ENCODE measurements at regions not wholly inside any gene's neighbourhood (a gene's known extent, or its start where the extent isn't known, plus 50 kb on each side); places are given as distances from the start of the nearest gene placed in this dataset.

- Mint-ChIP-seq H3K4me3 (no peak overlapping the region), H3K27me3 (peaks cover 4% of the 10 kb centered on the region), H3K36me3 (ENCODE audit: low read depth) (no peaks in the 10 kb centered on the region), H3K4me1 (ENCODE audit: low read depth) (no peaks in the 10 kb centered on the region), H3K9me3 (no peaks in the 10 kb centered on the region), H3K27ac (no peak overlapping the region)
Measured at GRCh38 chr5:6909901-6910300, 196.7 kb downstream of the TENT4A start.

- Mint-ChIP-seq H3K36me3 (ENCODE audit: low read depth) (no peaks in the 10 kb centered on the region), H3K4me3 (no peak overlapping the region), H3K9me3 (no peaks in the 10 kb centered on the region), H3K27ac (no peak overlapping the region), H3K4me1 (ENCODE audit: low read depth) (no peaks in the 10 kb centered on the region), H3K27me3 (peaks cover 7% of the 10 kb centered on the region)
Measured at GRCh38 chr5:6910950-6911349, 197.7 kb downstream of the TENT4A start.

- no peaks in the 10 kb centered on the region for H3K4me1 Mint-ChIP-seq (ENCODE audit: low read depth)
- no peaks in the 10 kb centered on the region for H3K36me3 Mint-ChIP-seq (ENCODE audit: low read depth)
- H3K4me3 Mint-ChIP-seq: no peak overlapping the region
- peaks cover 4% of the 10 kb centered on the region for H3K27me3 Mint-ChIP-seq
- no peaks in the 10 kb centered on the region for H3K9me3 Mint-ChIP-seq
- no peak overlapping the region for H3K27ac Mint-ChIP-seq
Measured at GRCh38 chr5:6914347-6914746, 201.1 kb downstream of the TENT4A start.

GRCh38 chr5:6915574-6915973 is 202.3 kb downstream of the TENT4A start:
- Mint-ChIP-seq H3K27me3 (peaks cover 4% of the 10 kb centered on the region), H3K36me3 (ENCODE audit: low read depth) (no peaks in the 10 kb centered on the region), H3K4me1 (ENCODE audit: low read depth) (no peaks in the 10 kb centered on the region), H3K4me3 (no peak overlapping the region), H3K9me3 (no peaks in the 10 kb centered on the region), H3K27ac (no peak overlapping the region)

GRCh38 chr5:6918255-6918654 is 205.0 kb downstream of the TENT4A start:
- H3K9me3 Mint-ChIP-seq: no peaks in the 10 kb centered on the region
- no peaks in the 10 kb centered on the region for H3K4me1 Mint-ChIP-seq (ENCODE audit: low read depth)
- H3K4me3 Mint-ChIP-seq: no peak overlapping the region
- H3K36me3 Mint-ChIP-seq (ENCODE audit: low read depth): no peaks in the 10 kb centered on the region
- H3K27me3 Mint-ChIP-seq: peaks cover 4% of the 10 kb centered on the region
- no peak overlapping the region for H3K27ac Mint-ChIP-seq

- Mint-ChIP-seq H3K4me1 (ENCODE audit: low read depth) (no peaks in the 10 kb centered on the region), H3K27me3 (no peaks in the 10 kb centered on the region), H3K27ac (no peak overlapping the region), H3K9me3 (peaks cover 3% of the 10 kb centered on the region), H3K36me3 (ENCODE audit: low read depth) (no peaks in the 10 kb centered on the region), H3K4me3 (no peak overlapping the region)
Measured at GRCh38 chr5:6920628-6921256, 207.5 kb downstream of the TENT4A start.

- no peaks in the 10 kb centered on the region for H3K4me1 Mint-ChIP-seq (ENCODE audit: low read depth)
- H3K36me3 Mint-ChIP-seq (ENCODE audit: low read depth): no peaks in the 10 kb centered on the region
- peaks cover 3% of the 10 kb centered on the region for H3K9me3 Mint-ChIP-seq
- no peak overlapping the region for H3K4me3 Mint-ChIP-seq
- H3K27me3 Mint-ChIP-seq: no peaks in the 10 kb centered on the region
- H3K27ac Mint-ChIP-seq: no peak overlapping the region
Measured at GRCh38 chr5:6926491-6927038, 213.3 kb downstream of the TENT4A start.

GRCh38 chr5:6936031-6936430 is 222.8 kb downstream of the TENT4A start:
- Mint-ChIP-seq H3K27me3 (peaks cover 19% of the 10 kb centered on the region), H3K36me3 (ENCODE audit: low read depth) (no peaks in the 10 kb centered on the region), H3K9me3 (no peaks in the 10 kb centered on the region), H3K4me3 (no peak overlapping the region), H3K27ac (no peak overlapping the region), H3K4me1 (ENCODE audit: low read depth) (no peaks in the 10 kb centered on the region)

- H3K27me3 Mint-ChIP-seq: peaks cover 19% of the 10 kb centered on the region
- no peaks in the 10 kb centered on the region for H3K36me3 Mint-ChIP-seq (ENCODE audit: low read depth)
- H3K4me3 Mint-ChIP-seq: no peak overlapping the region
- no peaks in the 10 kb centered on the region for H3K4me1 Mint-ChIP-seq (ENCODE audit: low read depth)
- no peaks in the 10 kb centered on the region for H3K9me3 Mint-ChIP-seq
- H3K27ac Mint-ChIP-seq: no peak overlapping the region
Measured at GRCh38 chr5:6937677-6938076, 224.4 kb downstream of the TENT4A start.

GRCh38 chr5:6941631-6942030 is 228.4 kb downstream of the TENT4A start:
- no peaks in the 10 kb centered on the region for H3K9me3 Mint-ChIP-seq
- no peak overlapping the region for H3K4me3 Mint-ChIP-seq
- peaks cover 10% of the 10 kb centered on the region for H3K27me3 Mint-ChIP-seq
- no peak overlapping the region for H3K27ac Mint-ChIP-seq
- no peaks in the 10 kb centered on the region for H3K4me1 Mint-ChIP-seq (ENCODE audit: low read depth)
- H3K36me3 Mint-ChIP-seq (ENCODE audit: low read depth): no peaks in the 10 kb centered on the region

GRCh38 chr5:6943197-6944112 is 230.2 kb downstream of the TENT4A start:
- no peak overlapping the region for H3K4me3 Mint-ChIP-seq
- peaks cover 4% of the 10 kb centered on the region for H3K27me3 Mint-ChIP-seq
- H3K27ac Mint-ChIP-seq: no peak overlapping the region
- H3K9me3 Mint-ChIP-seq: no peaks in the 10 kb centered on the region
- H3K4me1 Mint-ChIP-seq (ENCODE audit: low read depth): no peaks in the 10 kb centered on the region
- no peaks in the 10 kb centered on the region for H3K36me3 Mint-ChIP-seq (ENCODE audit: low read depth)

- no peak overlapping the region for H3K4me3 Mint-ChIP-seq
- H3K4me1 Mint-ChIP-seq (ENCODE audit: low read depth): no peaks in the 10 kb centered on the region
- no peaks in the 10 kb centered on the region for H3K9me3 Mint-ChIP-seq
- no peak overlapping the region for H3K27ac Mint-ChIP-seq
- H3K36me3 Mint-ChIP-seq (ENCODE audit: low read depth): no peaks in the 10 kb centered on the region
- no peaks in the 10 kb centered on the region for H3K27me3 Mint-ChIP-seq
Measured at GRCh38 chr5:6948562-6948961, 235.3 kb downstream of the TENT4A start.

GRCh38 chr5:6949230-6949629 is 236.0 kb downstream of the TENT4A start:
- no peaks in the 10 kb centered on the region for H3K9me3 Mint-ChIP-seq
- no peak overlapping the region for H3K4me3 Mint-ChIP-seq
- no peaks in the 10 kb centered on the region for H3K36me3 Mint-ChIP-seq (ENCODE audit: low read depth)
- no peak overlapping the region for H3K27ac Mint-ChIP-seq
- no peaks in the 10 kb centered on the region for H3K4me1 Mint-ChIP-seq (ENCODE audit: low read depth)
- H3K27me3 Mint-ChIP-seq: no peaks in the 10 kb centered on the region

- Mint-ChIP-seq H3K9me3 (no peaks in the 10 kb centered on the region), H3K36me3 (ENCODE audit: low read depth) (no peaks in the 10 kb centered on the region), H3K4me3 (no peak overlapping the region), H3K4me1 (ENCODE audit: low read depth) (no peaks in the 10 kb centered on the region), H3K27me3 (peaks cover 4% of the 10 kb centered on the region), H3K27ac (no peak overlapping the region)
Measured at GRCh38 chr5:6950250-6950649, 237.0 kb downstream of the TENT4A start.

- H3K36me3 Mint-ChIP-seq (ENCODE audit: low read depth): no peaks in the 10 kb centered on the region
- H3K4me1 Mint-ChIP-seq (ENCODE audit: low read depth): no peaks in the 10 kb centered on the region
- H3K4me3 Mint-ChIP-seq: no peak overlapping the region
- no peaks in the 10 kb centered on the region for H3K9me3 Mint-ChIP-seq
- peaks cover 4% of the 10 kb centered on the region for H3K27me3 Mint-ChIP-seq
- no peak overlapping the region for H3K27ac Mint-ChIP-seq
Measured at GRCh38 chr5:6950860-6951259, 237.6 kb downstream of the TENT4A start.

Measured in stimulated activated naive CD8-positive, alpha-beta T cell treated with anti-CD3 and anti-CD28 coated beads, Interleukin-15, Interleukin-2, amounts not matched to agents 100 ng/mL and 50 ng/mL, for 24 hours (primary cell).